OCI-LY1 (cell line): ENCODE measurements at regions not wholly inside any gene's neighbourhood (a gene's known extent, or its start where the extent isn't known, plus 50 kb on each side); places are given as distances from the start of the nearest gene placed in this dataset.
"Not testable (repeated sequence)": the region's sequence is repeated elsewhere in the genome, so short reads cannot be mapped to it uniquely, and the experiment has no call there.

Experiments
- CTCF ChIP-seq: fragments of 200-600 bp; sonication (generic), shearing (Covaris generic); IDR thresholded peaks from 2 replicates; pipeline ENCODE4 v1.5.1; 2017; ENCODE audit warnings: mild to moderate bottlenecking, antibody characterized with exemption, low read length, moderate library complexity, mixed read lengths
- EZH2 ChIP-seq: fragments of 200-600 bp; sonication (generic), shearing (Covaris generic); IDR thresholded peaks from 2 replicates; pipeline ENCODE4 v1.8.0; 2017; ENCODE audit warnings: borderline replicate concordance, mixed run types, mild to moderate bottlenecking, antibody characterized with exemption, low read length, moderate library complexity, mixed read lengths

GRCh38 chr6:852216-852615 is 159.3 kb upstream of the EXOC2 start:
- not testable (repeated sequence) for TF ChIP-seq CTCF, EZH2
